Occipital lobe (tissue), 1 donor: ENCODE measurements at regions not wholly inside any gene's neighbourhood (a gene's known extent, or its start where the extent isn't known, plus 50 kb on each side); places are given as distances from the start of the nearest gene placed in this dataset.
A peak's percentile ranks its signal among the peaks of the same experiment; 100 is the strongest.

Experiments used
- DNase-seq: peaks from one replicate; lab custom pipeline; 2025; lab: John Stamatoyannopoulos, UW

GRCh38 chr6:44634321-44634720 is 246.8 kb downstream of the CDC5L start:
- no peak for DNase-seq

GRCh38 chr6:44635486-44635885 is 248.0 kb downstream of the CDC5L start:
- DNase-seq, result no peak

DNA sequence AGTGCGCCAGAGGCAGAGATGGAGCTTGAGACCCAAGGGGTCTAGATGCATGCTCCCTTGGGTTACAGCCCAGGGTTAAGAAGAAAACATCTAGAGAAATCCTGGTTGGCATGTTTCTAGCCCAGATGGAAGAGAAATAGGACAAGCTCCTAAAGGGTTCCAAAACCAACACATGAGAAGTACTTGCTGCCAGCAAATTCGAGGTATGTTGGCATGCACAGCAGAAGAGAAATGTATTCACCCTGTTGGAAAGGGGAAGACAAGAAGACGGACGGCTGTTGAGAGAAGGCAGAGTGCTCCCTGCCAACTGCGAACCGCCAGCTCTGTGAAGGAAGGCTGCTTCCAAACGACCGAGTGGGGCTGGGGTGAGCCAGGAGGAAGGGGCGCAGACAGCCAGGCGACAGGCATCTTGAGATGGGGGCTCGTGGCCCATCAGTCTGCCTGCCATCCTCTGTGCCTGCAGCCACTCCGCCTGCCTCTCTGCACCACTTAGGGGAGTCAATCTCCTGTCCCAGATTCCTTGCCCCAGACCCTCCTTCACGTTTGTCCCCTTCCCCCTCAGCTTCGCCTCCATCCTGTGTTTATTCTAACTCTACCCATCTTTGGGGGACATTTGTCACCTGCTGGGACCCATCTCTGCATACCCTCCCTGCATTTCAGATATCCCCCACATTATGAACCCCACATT is 249.2 kb downstream of the CDC5L start:
- no peak for DNase-seq

DNA sequence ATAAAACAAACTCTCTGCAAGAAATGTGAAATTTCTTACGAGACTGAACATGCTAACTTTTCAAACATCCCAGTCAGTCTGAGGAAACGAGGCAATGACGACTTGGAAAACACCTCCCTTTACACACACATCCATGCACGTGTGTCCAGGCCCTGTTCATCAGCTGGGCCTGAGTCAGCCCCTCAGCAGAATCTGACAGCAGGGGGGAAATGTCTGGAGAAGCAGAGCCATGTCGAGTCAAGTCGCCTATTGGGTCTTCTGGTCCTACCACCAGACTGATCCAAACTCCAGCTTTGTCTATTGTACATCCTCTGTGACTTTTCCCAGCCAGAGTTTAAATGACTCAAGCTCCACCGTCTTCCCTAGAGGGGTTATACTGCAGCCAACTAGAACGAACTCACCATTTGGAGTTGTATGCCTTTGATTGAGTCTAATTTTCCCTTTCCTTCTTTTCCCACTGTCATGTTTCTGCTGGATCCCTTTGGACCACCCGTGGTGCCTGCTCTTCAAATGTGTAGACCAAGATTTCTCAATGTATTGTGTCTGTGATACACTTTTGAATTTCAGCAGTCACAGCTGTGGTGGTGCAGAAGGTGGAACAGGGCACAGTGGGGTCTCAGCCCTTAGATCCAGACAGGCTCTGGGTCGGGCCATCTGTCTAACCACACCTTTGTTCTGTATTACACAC is 254.0 kb downstream of the CDC5L start:
- no peak for DNase-seq

GRCh38 chr6:44642349-44642748 is 254.8 kb downstream of the CDC5L start:
- no peak for DNase-seq

DNA sequence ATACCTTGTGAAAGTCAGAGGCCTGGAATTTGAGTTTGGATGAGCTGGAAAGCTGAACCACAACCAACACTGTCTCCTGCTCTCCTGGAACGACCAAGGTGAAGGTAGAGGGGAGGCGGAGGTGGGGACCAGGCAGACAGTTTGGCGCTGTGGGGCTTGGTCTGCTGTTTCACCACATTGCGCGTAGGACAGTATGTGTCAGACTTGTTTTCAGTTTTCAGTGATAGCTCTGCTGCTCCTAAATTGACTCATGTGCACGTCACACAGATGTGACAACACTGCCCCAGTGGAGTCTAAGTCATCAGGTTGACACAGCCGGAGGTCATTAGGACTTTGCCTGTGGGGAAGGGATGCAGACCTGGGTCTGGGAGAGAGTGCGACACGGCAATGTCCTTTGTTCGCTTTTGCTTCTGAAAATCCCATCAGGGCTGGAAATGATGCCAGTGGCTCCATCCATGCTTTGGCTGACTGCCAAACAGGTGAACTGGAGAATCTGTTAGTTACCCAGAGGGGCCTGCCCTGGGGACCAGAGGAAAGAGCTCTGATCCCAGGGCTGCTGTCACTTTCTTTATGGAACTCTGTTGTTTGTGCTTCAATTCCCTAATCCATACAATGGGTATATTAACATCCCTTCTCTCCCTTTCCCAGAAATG is 255.5 kb downstream of the CDC5L start:
- DNase-seq, result no peak

DNA sequence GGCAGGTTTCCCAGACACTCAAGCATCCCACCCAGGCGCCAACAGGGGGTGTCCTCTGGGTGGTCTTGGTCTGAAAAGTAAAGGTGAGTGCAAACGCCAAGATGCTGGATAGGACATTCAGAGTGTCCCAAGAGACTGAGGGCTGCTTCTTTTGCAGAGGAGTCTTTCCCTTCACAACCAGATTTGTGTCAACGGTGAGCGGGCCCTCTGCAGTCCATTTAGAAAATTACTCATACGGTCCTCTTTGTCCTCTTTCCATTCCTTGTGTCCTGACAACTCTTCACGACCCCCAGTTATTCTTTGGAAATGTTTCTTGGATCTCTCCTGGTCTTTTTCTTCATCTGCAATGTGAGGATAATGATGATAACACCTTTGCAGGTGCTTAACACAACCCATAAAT is 257.8 kb downstream of the CDC5L start:
- DNase-seq, result no peak

- DNase-seq, result no peak
Measured at GRCh38 chr6:44646355-44646754, 258.8 kb downstream of the CDC5L start.

DNA sequence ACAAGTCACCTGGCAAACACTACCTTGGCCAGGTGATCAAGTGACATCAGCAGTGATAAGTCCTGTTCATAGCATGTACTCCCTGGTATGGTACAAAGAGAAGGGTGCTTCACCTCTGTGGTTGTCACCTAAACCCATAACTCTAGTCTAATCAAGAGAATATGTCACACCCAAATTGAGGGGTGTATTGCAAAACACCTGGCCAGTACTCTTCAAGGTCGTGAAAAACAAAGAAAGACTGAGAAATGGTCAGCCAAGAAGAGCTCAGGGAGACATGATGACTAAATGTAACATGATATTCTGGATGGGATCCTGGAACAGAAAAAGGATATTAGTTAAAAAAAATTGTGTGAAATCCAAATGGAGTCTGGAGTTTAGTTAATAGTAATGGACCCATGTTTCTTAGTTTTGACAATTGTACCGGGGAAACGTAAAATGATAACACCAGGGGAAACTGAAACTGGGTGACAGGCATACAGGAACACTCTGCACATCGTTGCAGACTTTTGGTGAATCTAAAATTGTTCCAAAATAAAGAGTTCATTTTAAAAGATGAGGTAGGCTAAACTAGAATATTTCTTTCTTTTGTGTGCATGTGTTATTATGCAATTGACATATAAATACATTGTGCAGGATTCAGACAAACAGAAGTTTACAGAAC is 262.0 kb downstream of the CDC5L start:
- no peak for DNase-seq

DNA sequence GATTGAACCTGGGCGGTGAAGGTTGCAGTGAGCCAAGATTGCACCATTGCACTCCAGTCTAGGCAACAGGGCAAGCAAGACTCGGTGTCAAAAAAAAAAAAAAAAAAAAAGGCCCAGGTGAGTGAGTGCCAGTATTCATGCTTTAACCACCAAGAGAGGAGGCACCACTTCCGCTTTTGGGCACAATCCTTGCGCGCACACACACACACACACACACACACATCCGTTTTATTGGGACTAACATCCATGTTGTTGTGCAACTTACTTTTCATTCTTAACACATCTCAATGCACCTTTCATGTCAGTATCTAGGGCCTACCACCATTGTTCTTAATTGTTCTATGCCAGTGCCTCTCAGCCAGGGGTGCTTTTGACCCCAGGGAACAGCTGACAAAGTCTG is 263.0 kb downstream of the CDC5L start:
- DNase-seq, result no peak

DNA sequence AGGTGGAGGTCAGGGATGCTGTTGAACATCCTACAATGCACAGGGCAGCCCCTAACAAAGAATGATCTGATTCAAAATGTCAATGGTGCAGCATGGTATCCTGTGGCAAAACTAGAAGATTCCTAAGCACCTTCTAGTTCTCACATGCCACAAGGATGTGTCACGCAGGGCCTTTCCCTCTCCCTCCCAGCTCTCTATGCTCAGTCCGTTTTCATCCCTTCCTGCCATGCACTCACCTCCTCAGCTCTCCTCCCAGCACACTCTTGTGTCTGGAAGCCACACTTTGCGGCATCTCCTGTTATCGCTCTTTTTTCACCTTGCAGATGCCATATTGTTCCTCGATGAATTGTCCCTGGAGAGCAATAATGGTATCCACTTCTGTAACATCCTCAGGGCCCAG is 263.4 kb downstream of the CDC5L start:
- no peak for DNase-seq

- DNase-seq, result no peak
Measured at GRCh38 chr6:44651604-44652003, 264.1 kb downstream of the CDC5L start.

GRCh38 chr6:44652547-44652946 is 265.0 kb downstream of the CDC5L start:
- DNase-seq, result no peak

DNA sequence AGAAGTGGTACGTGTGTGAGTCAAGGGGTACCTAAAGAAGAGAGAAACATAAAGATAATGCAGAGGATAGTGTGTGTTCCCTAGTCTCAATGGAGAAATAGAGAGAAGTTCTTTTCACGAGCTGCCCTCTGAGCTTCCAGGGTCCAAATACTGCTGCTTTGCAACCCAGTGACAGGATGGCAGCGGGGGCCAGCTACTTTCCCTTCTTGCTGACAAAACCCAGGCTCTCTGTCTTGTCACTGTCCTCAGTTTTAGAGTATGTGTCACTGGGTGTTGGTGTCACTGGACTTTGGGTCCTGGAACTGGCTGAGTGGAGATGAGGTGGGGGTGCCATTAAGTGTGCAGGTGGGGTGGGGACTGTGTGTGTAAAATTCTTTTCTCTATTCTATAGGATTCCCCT is 265.6 kb downstream of the CDC5L start:
- no peak for DNase-seq

DNA sequence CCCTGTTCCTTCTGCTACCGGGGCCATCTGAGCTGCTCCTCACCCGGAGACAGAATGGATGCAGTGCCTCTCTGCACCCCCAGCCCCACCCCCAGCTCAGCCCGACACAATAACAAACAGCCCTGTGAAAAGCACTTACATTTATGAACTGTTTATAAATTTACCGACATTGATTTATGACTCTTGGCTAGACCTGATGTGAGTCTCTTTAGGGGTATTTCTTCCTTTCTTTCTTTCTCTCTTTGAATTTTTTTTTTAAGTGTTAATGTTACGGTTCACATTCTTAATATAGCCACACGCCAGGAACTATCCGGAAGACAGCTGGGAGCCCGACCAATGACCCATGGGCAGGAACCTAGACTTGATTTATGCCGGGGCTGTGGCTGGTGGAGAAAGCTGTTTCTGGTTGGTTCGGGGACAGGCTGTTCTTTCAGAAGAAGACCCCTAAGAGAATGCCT is 266.3 kb downstream of the CDC5L start:
- no peak for DNase-seq

GRCh38 chr6:44655412-44656342 is 268.2 kb downstream of the CDC5L start:
- peak; percentile 26 for DNase-seq

- DNase-seq, result no peak
Measured at GRCh38 chr6:44656691-44657090, 269.2 kb downstream of the CDC5L start.

- no peak for DNase-seq
Measured at GRCh38 chr6:44657206-44657819, 269.8 kb downstream of the CDC5L start.

DNA sequence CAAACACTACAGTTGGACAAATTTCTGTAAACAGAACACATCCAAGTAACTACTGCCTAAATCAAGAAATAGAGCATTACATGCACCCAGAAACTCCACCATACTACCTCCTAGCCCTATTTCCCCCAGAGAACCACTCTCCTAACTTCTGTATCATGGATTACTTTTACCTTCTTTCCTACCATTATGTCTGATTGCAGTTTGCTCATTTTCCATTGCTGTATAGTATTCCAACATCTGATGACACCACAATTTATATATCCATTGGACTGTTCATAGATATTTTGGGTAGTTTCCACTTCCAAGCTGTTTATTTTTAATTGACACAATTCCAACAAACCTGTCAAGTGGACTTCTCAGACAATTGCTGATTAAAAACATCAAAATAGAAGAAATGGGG is 271.1 kb downstream of the CDC5L start:
- DNase-seq, result no peak

GRCh38 chr6:44659726-44660125 is 272.2 kb downstream of the CDC5L start:
- DNase-seq, result no peak
